Central memory CD8-positive, alpha-beta T cell (primary cell): ENCODE measurements at regions not wholly inside any gene's neighbourhood (a gene's known extent, or its start where the extent isn't known, plus 50 kb on each side); places are given as distances from the start of the nearest gene placed in this dataset.

ENCODE experiments used
- ATAC-seq: fragments of 150-1000 bp; cut with Tn5 transposase; replicated peaks from 2 replicates; pipeline ENCODE4 v1.10.0; 2022; ENCODE audit warnings: mild to moderate bottlenecking, moderate FRiP score, moderate number of reproducible peaks; ENCODE audit not compliant: poor library complexity, severe bottlenecking; ENCODE audit errors: extremely low read depth
- DNase-seq, 2 donors: peaks; one replicate each; pipeline ENCODE4 v3.0.0; 2021; ENCODE audit warnings: low spot score in 2 of 2
- H3K27ac Mint-ChIP-seq: one replicate; pipeline ENCODE4 v1.8.0; 2022; ENCODE audit warnings: low read depth, mild to moderate bottlenecking, moderate library complexity, mixed read lengths
- H3K27me3 Mint-ChIP-seq: one replicate; pipeline ENCODE4 v1.8.0; 2022; ENCODE audit warnings: mixed read lengths
- H3K36me3 Mint-ChIP-seq: one replicate; pipeline ENCODE4 v1.8.0; 2022; ENCODE audit warnings: mild to moderate bottlenecking, moderate library complexity, mixed read lengths; ENCODE audit not compliant: insufficient read depth
- H3K4me1 Mint-ChIP-seq: one replicate; pipeline ENCODE4 v1.8.0; 2022; ENCODE audit warnings: mixed read lengths
- H3K4me3 Mint-ChIP-seq: one replicate; pipeline ENCODE4 v1.8.0; 2022; ENCODE audit warnings: mild to moderate bottlenecking, moderate library complexity, mixed read lengths
- H3K9me3 Mint-ChIP-seq: one replicate; pipeline ENCODE4 v1.8.0; 2022; ENCODE audit warnings: mixed read lengths

- no peak for ATAC-seq
- no peak overlapping the region for H3K27ac Mint-ChIP-seq
- H3K9me3 Mint-ChIP-seq, result peaks cover 5% of the 10 kb centered on the region
- H3K4me3 Mint-ChIP-seq, result no peak overlapping the region
- no peaks in the 10 kb centered on the region for H3K27me3 Mint-ChIP-seq
- no peak for DNase-seq
- H3K4me1 Mint-ChIP-seq, result no peaks in the 10 kb centered on the region
- no peaks in the 10 kb centered on the region for H3K36me3 Mint-ChIP-seq
Observed at GRCh38 chr18:29962579-29962978, 1080.0 kb downstream of the DSC3 start.

- Mint-ChIP-seq H3K27me3 (no peaks in the 10 kb centered on the region), H3K4me3 (no peak overlapping the region), H3K9me3 (peaks cover 5% of the 10 kb centered on the region), H3K27ac (no peak overlapping the region), H3K4me1 (no peaks in the 10 kb centered on the region), H3K36me3 (no peaks in the 10 kb centered on the region)
- ATAC-seq (no peak), DNase-seq (no peak)
Observed at GRCh38 chr18:29960539-29960938, 1082.0 kb downstream of the DSC3 start.

DNA sequence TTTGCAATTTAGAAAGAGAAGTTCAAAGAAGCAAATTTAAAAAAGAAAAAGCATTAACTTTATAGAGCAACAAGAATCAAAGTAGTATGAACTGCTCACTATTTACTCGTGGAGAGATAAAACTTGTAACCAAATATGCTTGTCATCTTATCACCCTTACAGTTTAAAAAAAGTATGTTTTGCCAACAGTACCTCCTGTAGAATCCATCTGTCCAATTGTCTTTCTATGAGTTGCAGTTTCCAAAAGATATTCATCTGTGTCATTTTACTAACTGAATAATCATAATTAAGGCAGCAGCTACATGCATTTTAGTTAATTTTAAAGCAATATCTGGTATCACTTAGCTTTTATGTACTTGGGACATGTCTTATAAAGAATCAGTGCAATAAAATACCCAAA is 1112.3 kb downstream of the DSC3 start:
- Mint-ChIP-seq H3K4me3 (no peak overlapping the region), H3K27ac (no peak overlapping the region), H3K27me3 (no peaks in the 10 kb centered on the region), H3K9me3 (peaks cover 20% of the 10 kb centered on the region), H3K4me1 (no peaks in the 10 kb centered on the region), H3K36me3 (no peaks in the 10 kb centered on the region)
- no peak for DNase-seq
- no peak for ATAC-seq

DNA sequence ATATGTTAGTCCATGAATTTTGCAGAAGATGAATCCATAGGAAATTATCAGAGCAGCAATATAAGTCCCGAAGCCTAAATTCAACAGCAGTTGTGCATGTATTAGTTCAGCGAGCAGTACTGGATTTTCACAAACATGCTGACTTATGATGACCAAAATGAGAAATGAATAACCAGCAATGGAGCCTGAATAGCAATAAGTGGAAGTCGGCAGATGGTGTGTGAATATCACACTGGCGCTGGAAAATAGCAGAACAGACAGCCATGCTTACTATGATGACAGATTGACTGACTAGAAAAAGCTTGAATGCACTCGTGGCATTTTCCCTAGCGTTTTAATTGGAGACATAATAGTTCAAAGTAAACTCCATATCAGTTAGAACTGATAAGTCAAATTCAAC is 1114.5 kb downstream of the DSC3 start:
- H3K4me3 Mint-ChIP-seq, result no peak overlapping the region

GRCh38 chr18:29925566-29925965 is 1117.0 kb downstream of the DSC3 start:
- Mint-ChIP-seq H3K9me3 (peaks cover 13% of the 10 kb centered on the region), H3K4me3 (no peak overlapping the region), H3K4me1 (no peaks in the 10 kb centered on the region), H3K36me3 (no peaks in the 10 kb centered on the region), H3K27ac (no peak overlapping the region), H3K27me3 (no peaks in the 10 kb centered on the region)
- DNase-seq, result no peak
- ATAC-seq, result no peak

More for the DNA sequence above, 1114.5 kb downstream of the DSC3 start:
- Mint-ChIP-seq H3K27ac (no peak overlapping the region), H3K36me3 (no peaks in the 10 kb centered on the region), H3K4me1 (no peaks in the 10 kb centered on the region), H3K27me3 (no peaks in the 10 kb centered on the region), H3K9me3 (peaks cover 15% of the 10 kb centered on the region)
- ATAC-seq, result no peak
- no peak for DNase-seq

DNA sequence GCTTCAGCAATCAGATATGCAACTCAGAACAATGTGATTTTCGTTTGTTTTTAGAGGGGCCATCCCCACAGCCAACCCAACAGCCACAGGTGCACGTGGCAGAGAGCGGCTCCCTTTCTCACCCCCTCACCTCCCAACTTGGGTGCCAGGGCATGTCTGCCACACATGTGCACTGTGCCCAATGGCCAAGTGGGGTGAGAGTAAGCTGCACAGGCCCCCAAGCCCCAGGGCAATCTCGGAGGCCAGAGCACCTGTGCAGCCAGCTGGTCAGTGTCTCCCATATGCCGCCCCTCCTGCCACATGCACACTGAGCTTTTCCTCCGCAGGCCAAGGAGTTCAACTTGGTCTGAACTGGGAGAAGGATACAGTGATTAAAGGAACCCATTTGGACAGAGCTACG is 1130.2 kb downstream of the DSC3 start:
- no peak for DNase-seq
- no peaks in the 10 kb centered on the region for H3K36me3 Mint-ChIP-seq
- no peak overlapping the region for H3K27ac Mint-ChIP-seq
- H3K9me3 Mint-ChIP-seq, result peaks cover 43% of the 10 kb centered on the region
- H3K4me1 Mint-ChIP-seq, result no peaks in the 10 kb centered on the region
- no peak for ATAC-seq
- H3K4me3 Mint-ChIP-seq, result no peak overlapping the region
- no peaks in the 10 kb centered on the region for H3K27me3 Mint-ChIP-seq

DNA sequence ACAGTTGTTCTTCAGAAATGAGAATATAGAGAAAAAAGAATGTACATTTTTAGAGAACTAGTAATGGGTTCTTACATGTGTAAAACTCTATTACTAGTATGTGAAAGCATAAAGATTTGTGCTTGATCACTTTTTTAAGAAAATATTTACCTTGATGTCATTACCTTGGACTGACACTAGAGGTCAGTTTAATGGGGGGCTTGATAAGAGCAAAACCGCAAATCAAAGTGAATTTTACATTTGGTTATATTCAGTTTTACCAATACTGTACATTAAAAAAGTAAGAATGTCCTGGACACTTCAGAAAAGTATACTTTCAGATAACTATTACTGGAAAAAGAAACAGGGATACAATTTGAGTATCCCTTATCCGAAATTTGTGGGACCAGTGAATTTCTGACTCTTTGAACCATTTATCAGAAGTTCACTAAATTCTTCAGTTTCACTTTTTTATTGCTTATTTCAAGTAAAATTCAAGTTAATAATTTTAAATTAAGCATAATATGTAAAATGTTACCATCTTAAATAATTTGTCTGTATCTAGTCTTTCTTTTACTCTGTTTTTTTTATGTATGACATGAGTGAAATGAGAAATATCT is 1149.5 kb downstream of the DSC3 start:
- H3K27ac Mint-ChIP-seq, result no peak overlapping the region
- H3K4me3 Mint-ChIP-seq, result no peak overlapping the region
- no peak for ATAC-seq
- no peaks in the 10 kb centered on the region for H3K4me1 Mint-ChIP-seq
- no peak for DNase-seq
- no peaks in the 10 kb centered on the region for H3K27me3 Mint-ChIP-seq
- no peaks in the 10 kb centered on the region for H3K36me3 Mint-ChIP-seq
- H3K9me3 Mint-ChIP-seq, result peaks cover 5% of the 10 kb centered on the region

DNA sequence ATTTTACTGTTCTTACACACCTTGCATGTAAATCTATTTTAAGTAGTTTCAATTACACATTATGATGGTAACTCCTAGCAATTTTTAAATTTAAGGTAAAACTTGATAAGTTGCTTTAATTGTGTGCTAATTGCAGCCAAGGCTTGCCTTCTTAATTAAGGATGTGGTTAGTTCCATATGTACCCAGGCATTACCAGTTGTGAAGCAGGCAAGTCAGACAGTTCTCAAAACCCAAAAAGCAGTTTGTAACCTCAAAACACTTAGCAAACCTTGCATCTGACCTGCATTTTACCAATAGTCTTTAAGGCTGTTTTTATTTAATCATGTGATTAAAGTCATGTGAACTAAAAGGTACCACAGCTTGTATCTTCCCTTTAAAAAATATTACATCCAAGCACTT is 1159.4 kb downstream of the DSC3 start:
- no peaks in the 10 kb centered on the region for H3K4me1 Mint-ChIP-seq
- ATAC-seq, result no peak
- DNase-seq, result no peak
- no peaks in the 10 kb centered on the region for H3K36me3 Mint-ChIP-seq
- H3K4me3 Mint-ChIP-seq, result no peak overlapping the region
- no peaks in the 10 kb centered on the region for H3K27me3 Mint-ChIP-seq
- H3K27ac Mint-ChIP-seq, result no peak overlapping the region
- H3K9me3 Mint-ChIP-seq, result peaks cover 19% of the 10 kb centered on the region

DNA sequence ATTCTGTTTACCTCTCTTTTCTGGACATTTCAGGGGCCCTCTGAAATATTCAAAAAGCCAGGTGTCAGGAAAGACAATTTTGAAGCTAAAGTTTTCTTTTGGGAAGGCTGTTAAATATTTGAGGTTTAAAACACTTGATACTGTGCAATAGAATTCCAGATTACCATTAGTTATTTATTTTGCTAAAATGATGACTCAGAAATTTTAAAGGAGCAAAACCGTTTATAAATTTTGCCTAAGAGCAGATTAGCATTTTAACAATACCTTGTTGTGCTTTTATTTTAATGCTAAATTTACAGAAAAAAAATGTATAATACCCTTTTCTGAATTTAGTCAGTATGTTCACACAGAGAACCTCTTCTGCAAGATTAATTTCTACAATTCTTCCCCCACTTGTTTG is 1159.9 kb downstream of the DSC3 start:
- no peak overlapping the region for H3K27ac Mint-ChIP-seq

GRCh38 chr18:29879763-29880162 is 1162.8 kb downstream of the DSC3 start:
- DNase-seq, result no peak
- Mint-ChIP-seq H3K9me3 (peaks cover 12% of the 10 kb centered on the region), H3K4me1 (no peaks in the 10 kb centered on the region), H3K4me3 (no peak overlapping the region), H3K27me3 (no peaks in the 10 kb centered on the region), H3K36me3 (no peaks in the 10 kb centered on the region), H3K27ac (no peak overlapping the region)
- ATAC-seq, result no peak

More for the DNA sequence above, 1159.9 kb downstream of the DSC3 start:
- Mint-ChIP-seq H3K36me3 (no peaks in the 10 kb centered on the region), H3K9me3 (peaks cover 15% of the 10 kb centered on the region), H3K4me3 (no peak overlapping the region), H3K4me1 (no peaks in the 10 kb centered on the region), H3K27me3 (no peaks in the 10 kb centered on the region)
- no peak for ATAC-seq
- DNase-seq, result no peak

- Mint-ChIP-seq H3K4me1 (no peaks in the 10 kb centered on the region), H3K36me3 (no peaks in the 10 kb centered on the region), H3K27me3 (no peaks in the 10 kb centered on the region), H3K4me3 (no peak overlapping the region), H3K27ac (no peak overlapping the region), H3K9me3 (peaks cover 24% of the 10 kb centered on the region)
- ATAC-seq, result no peak
- no peak for DNase-seq
Observed at GRCh38 chr18:29874519-29875098, 1167.9 kb downstream of the DSC3 start.

DNA sequence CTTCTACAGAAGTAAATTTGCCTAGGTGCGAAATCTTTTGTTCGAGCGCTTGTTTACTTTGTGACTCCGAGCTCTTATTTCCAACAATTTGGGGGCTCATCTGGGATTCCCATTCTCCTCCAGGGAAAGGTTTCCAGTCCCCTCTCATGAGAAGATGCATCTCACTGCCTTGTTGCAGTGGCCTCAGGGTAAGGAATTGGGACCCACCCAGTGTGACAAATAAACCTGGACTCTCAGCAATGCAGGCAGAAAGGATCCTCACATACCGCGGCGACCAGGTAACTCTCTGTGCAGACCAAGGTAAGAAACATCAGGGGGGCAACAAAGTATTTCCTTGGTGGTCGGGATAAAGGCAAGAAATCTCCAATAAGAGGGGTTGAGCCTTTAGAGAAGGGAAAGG is 1169.3 kb downstream of the DSC3 start:
- no peak for DNase-seq
- ATAC-seq, result no peak
- H3K4me1 Mint-ChIP-seq, result no peaks in the 10 kb centered on the region
- H3K9me3 Mint-ChIP-seq, result peaks cover 18% of the 10 kb centered on the region
- H3K36me3 Mint-ChIP-seq, result no peaks in the 10 kb centered on the region
- no peak overlapping the region for H3K4me3 Mint-ChIP-seq
- H3K27ac Mint-ChIP-seq, result no peak overlapping the region
- H3K27me3 Mint-ChIP-seq, result no peaks in the 10 kb centered on the region

- ATAC-seq, result no peak
- Mint-ChIP-seq H3K4me3 (no peak overlapping the region), H3K27ac (no peak overlapping the region), H3K36me3 (no peaks in the 10 kb centered on the region), H3K27me3 (no peaks in the 10 kb centered on the region), H3K4me1 (no peaks in the 10 kb centered on the region), H3K9me3 (peaks cover 12% of the 10 kb centered on the region)
- no peak for DNase-seq
Observed at GRCh38 chr18:29871246-29871645, 1171.3 kb downstream of the DSC3 start.
